ENCODE measurements at regions not wholly inside any gene's neighbourhood (a gene's known extent, or its start where the extent isn't known, plus 50 kb on each side); places are given as distances from the start of the nearest gene placed in this dataset.

GRCh38 chr2:8545695-8546611 is 135.9 kb upstream of the ID2 start:
- Mint-ChIP-seq H3K9me3 (no peaks in the 10 kb centered on the region), H3K36me3 (ENCODE audit: low read depth) (peaks cover 3% of the 10 kb centered on the region), H3K27me3 (ENCODE audit: low read depth) (no peaks in the 10 kb centered on the region), H3K4me3 (no peak overlapping the region), H3K27ac (peak overlapping the region; percentile 56), H3K4me1 (ENCODE audit: low read depth) (peaks cover 62% of the 10 kb centered on the region)

- Mint-ChIP-seq H3K27ac (peak overlapping the region; percentile 75), H3K36me3 (ENCODE audit: low read depth) (no peaks in the 10 kb centered on the region), H3K27me3 (ENCODE audit: low read depth) (no peaks in the 10 kb centered on the region), H3K4me3 (peak overlapping the region; percentile 13), H3K9me3 (no peaks in the 10 kb centered on the region), H3K4me1 (ENCODE audit: low read depth) (peaks cover 58% of the 10 kb centered on the region)
Measured at GRCh38 chr2:8546612-8547283, 135.1 kb upstream of the ID2 start.

GRCh38 chr2:8547284-8548064 is 134.4 kb upstream of the ID2 start:
- Mint-ChIP-seq H3K4me1 (ENCODE audit: low read depth) (peaks cover 54% of the 10 kb centered on the region), H3K27me3 (ENCODE audit: low read depth) (no peaks in the 10 kb centered on the region), H3K36me3 (ENCODE audit: low read depth) (no peaks in the 10 kb centered on the region), H3K27ac (peak overlapping the region; percentile 75), H3K4me3 (peak overlapping the region; percentile 13), H3K9me3 (no peaks in the 10 kb centered on the region)

GRCh38 chr2:8548065-8548618 is 133.7 kb upstream of the ID2 start:
- Mint-ChIP-seq H3K36me3 (ENCODE audit: low read depth) (no peaks in the 10 kb centered on the region), H3K4me3 (no peak overlapping the region), H3K27me3 (ENCODE audit: low read depth) (no peaks in the 10 kb centered on the region), H3K9me3 (no peaks in the 10 kb centered on the region), H3K27ac (peak overlapping the region; percentile 68), H3K4me1 (ENCODE audit: low read depth) (peaks cover 47% of the 10 kb centered on the region)

- Mint-ChIP-seq H3K4me3 (no peak overlapping the region), H3K27me3 (ENCODE audit: low read depth) (no peaks in the 10 kb centered on the region), H3K9me3 (no peaks in the 10 kb centered on the region), H3K27ac (no peak overlapping the region), H3K36me3 (ENCODE audit: low read depth) (no peaks in the 10 kb centered on the region), H3K4me1 (ENCODE audit: low read depth) (peaks cover 42% of the 10 kb centered on the region)
Measured at GRCh38 chr2:8548619-8549150, 133.2 kb upstream of the ID2 start.

- no peaks in the 10 kb centered on the region for H3K27me3 Mint-ChIP-seq (ENCODE audit: low read depth)
- no peaks in the 10 kb centered on the region for H3K9me3 Mint-ChIP-seq
- peaks cover 36% of the 10 kb centered on the region for H3K4me1 Mint-ChIP-seq (ENCODE audit: low read depth)
- no peak overlapping the region for H3K27ac Mint-ChIP-seq
- no peak overlapping the region for H3K4me3 Mint-ChIP-seq
- H3K36me3 Mint-ChIP-seq (ENCODE audit: low read depth), result no peaks in the 10 kb centered on the region
Measured at GRCh38 chr2:8549273-8549922, 132.5 kb upstream of the ID2 start.

GRCh38 chr2:8549942-8550341 is 131.9 kb upstream of the ID2 start:
- peaks cover 31% of the 10 kb centered on the region for H3K4me1 Mint-ChIP-seq (ENCODE audit: low read depth)
- no peak overlapping the region for H3K4me3 Mint-ChIP-seq
- H3K36me3 Mint-ChIP-seq (ENCODE audit: low read depth), result no peaks in the 10 kb centered on the region
- no peak overlapping the region for H3K27ac Mint-ChIP-seq
- H3K9me3 Mint-ChIP-seq, result no peaks in the 10 kb centered on the region
- H3K27me3 Mint-ChIP-seq (ENCODE audit: low read depth), result no peaks in the 10 kb centered on the region

- Mint-ChIP-seq H3K9me3 (peaks cover 4% of the 10 kb centered on the region), H3K4me3 (no peak overlapping the region), H3K4me1 (ENCODE audit: low read depth) (peaks cover 26% of the 10 kb centered on the region), H3K27ac (no peak overlapping the region), H3K36me3 (ENCODE audit: low read depth) (no peaks in the 10 kb centered on the region), H3K27me3 (ENCODE audit: low read depth) (no peaks in the 10 kb centered on the region)
Measured at GRCh38 chr2:8550481-8550880, 131.4 kb upstream of the ID2 start.

GRCh38 chr2:8550937-8551621 is 130.8 kb upstream of the ID2 start:
- Mint-ChIP-seq H3K27ac (no peak overlapping the region), H3K4me1 (ENCODE audit: low read depth) (peaks cover 23% of the 10 kb centered on the region), H3K4me3 (no peak overlapping the region), H3K36me3 (ENCODE audit: low read depth) (no peaks in the 10 kb centered on the region), H3K9me3 (peaks cover 4% of the 10 kb centered on the region), H3K27me3 (ENCODE audit: low read depth) (no peaks in the 10 kb centered on the region)

- Mint-ChIP-seq H3K27ac (no peak overlapping the region), H3K4me1 (ENCODE audit: low read depth) (peaks cover 19% of the 10 kb centered on the region), H3K36me3 (ENCODE audit: low read depth) (peaks cover 2% of the 10 kb centered on the region), H3K27me3 (ENCODE audit: low read depth) (no peaks in the 10 kb centered on the region), H3K9me3 (peaks cover 4% of the 10 kb centered on the region), H3K4me3 (no peak overlapping the region)
Measured at GRCh38 chr2:8551622-8552074, 130.2 kb upstream of the ID2 start.

GRCh38 chr2:8552293-8552801 is 129.5 kb upstream of the ID2 start:
- Mint-ChIP-seq H3K4me1 (ENCODE audit: low read depth) (peaks cover 16% of the 10 kb centered on the region), H3K27ac (no peak overlapping the region), H3K9me3 (peaks cover 4% of the 10 kb centered on the region), H3K4me3 (no peak overlapping the region), H3K27me3 (ENCODE audit: low read depth) (no peaks in the 10 kb centered on the region), H3K36me3 (ENCODE audit: low read depth) (peaks cover 2% of the 10 kb centered on the region)

- Mint-ChIP-seq H3K27me3 (ENCODE audit: low read depth) (no peaks in the 10 kb centered on the region), H3K36me3 (ENCODE audit: low read depth) (peaks cover 4% of the 10 kb centered on the region), H3K27ac (no peak overlapping the region), H3K4me3 (no peak overlapping the region), H3K9me3 (peaks cover 14% of the 10 kb centered on the region), H3K4me1 (ENCODE audit: low read depth) (peaks cover 11% of the 10 kb centered on the region)
Measured at GRCh38 chr2:8553643-8554042, 128.2 kb upstream of the ID2 start.

GRCh38 chr2:8554296-8554806 is 127.5 kb upstream of the ID2 start:
- H3K4me1 Mint-ChIP-seq (ENCODE audit: low read depth), result peaks cover 9% of the 10 kb centered on the region
- no peak overlapping the region for H3K4me3 Mint-ChIP-seq
- H3K9me3 Mint-ChIP-seq, result peaks cover 21% of the 10 kb centered on the region
- H3K27ac Mint-ChIP-seq, result no peak overlapping the region
- H3K27me3 Mint-ChIP-seq (ENCODE audit: low read depth), result no peaks in the 10 kb centered on the region
- peaks cover 4% of the 10 kb centered on the region for H3K36me3 Mint-ChIP-seq (ENCODE audit: low read depth)
